ENCODE measurements at regions not wholly inside any gene's neighbourhood (a gene's known extent, or its start where the extent isn't known, plus 50 kb on each side); places are given as distances from the start of the nearest gene placed in this dataset.

DNA sequence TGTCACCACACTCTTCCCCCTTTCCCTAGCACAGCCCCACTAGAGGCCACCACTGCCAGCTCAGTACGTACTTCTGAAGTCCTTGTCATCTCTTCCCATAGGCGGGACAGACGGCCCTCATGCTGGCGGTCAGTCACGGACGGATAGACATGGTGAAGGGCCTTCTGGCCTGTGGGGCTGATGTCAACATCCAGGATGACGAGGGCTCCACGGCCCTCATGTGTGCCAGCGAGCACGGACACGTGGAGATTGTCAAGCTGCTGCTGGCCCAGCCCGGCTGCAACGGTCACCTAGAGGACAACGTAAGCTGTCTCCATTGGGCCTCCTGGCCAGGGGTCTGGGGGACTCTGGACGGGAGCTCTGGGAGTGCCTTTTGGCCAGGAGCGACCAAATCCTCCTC lies 99.4 kb upstream of the DMRT1 start:
- Histone ChIP-seq H3K4me3 (ENCODE audit: low read length) (no peak overlapping the region), H3K4me1 (ENCODE audit: control insufficient read depth, insufficient read depth, low read length) (peaks cover 54% of the 10 kb centered on the region), H3K27me3 (replicated peaks; ENCODE audit: control insufficient read depth, insufficient read depth, low read length) (no peaks in the 10 kb centered on the region), H3K9me3 (ENCODE audit: control insufficient read depth, low read length) (no peaks in the 10 kb centered on the region), H3K36me3 (ENCODE audit: control insufficient read depth, insufficient read depth, low read length, severe bottlenecking) (peaks cover 99% of the 10 kb centered on the region), H3K9ac (ENCODE audit: low read length) (no peak overlapping the region)
- DNase-seq (ENCODE audit: low read depth), result no peak

DNA sequence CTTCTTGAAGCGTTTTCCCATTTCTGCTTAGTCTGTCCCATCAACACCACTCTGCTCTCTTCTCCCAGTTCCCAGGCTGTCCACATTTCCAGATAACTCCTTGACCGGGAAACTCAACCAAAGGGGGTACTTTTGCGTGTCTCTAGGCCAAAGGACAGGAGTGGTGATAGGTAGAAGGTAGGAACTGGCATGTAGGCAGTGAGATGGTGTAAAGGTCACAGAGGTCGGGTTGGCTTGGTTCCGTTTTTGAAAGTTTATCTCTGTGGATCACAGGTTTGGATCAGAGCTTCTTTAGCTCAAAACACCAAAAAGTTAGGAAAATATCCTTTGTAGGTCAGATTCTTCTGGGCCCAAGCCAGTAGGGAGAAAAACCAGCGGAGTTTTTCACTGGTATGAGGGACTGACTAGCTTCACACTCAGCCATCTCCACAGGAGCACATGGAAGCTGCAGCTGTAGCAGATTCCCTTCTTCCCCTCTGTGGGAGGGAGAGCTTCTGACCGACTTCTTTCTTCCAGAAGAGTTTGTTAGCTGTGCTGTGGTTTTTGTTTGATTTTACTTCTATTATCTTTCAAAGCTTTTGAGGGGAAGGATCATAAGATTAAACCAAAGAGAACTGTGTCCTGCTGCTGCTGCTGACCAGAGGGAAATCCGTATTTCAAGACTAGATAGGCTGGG lies 98.4 kb upstream of the DMRT1 start:
- no peak for DNase-seq (ENCODE audit: low read depth)
- H3K36me3 ChIP-seq (ENCODE audit: control insufficient read depth, insufficient read depth, low read length, severe bottlenecking), result peaks cover 98% of the 10 kb centered on the region

DNA sequence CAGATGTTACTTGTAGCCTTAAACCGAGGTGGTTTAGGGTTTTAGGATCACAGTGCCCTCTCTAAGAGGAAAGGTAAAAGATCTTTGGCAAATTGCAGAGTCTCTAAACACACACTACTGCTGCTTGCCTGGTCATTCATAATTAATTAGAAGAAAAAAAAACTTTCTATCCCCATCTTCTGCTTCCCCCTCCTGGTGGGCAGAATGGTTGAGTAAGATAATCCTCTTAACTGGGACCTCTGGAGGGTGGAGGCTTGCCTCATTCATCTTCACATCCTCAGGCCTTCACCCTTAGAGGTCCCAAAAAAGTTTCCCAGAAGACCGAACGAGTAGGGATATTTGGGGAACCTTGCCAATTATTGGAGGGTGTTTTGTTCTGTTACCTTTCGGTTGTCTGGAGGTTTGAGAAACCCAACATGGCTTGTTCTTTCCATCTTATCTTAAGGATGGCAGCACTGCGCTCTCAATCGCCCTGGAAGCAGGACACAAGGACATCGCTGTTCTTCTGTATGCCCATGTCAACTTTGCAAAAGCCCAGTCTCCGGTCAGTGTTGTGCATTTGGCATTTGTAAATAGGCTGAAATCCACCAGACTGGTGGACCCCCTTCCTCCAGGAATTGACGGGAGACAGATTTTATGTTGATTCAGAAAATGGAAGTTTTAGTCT lies 97.3 kb upstream of the DMRT1 start:
- peaks cover 35% of the 10 kb centered on the region for H3K4me1 ChIP-seq (ENCODE audit: control insufficient read depth, insufficient read depth, low read length)
- H3K36me3 ChIP-seq (ENCODE audit: control insufficient read depth, insufficient read depth, low read length, severe bottlenecking), result peaks cover 98% of the 10 kb centered on the region
- no peak overlapping the region for H3K4me3 ChIP-seq (ENCODE audit: low read length)
- no peaks in the 10 kb centered on the region for H3K27me3 ChIP-seq (replicated peaks; ENCODE audit: control insufficient read depth, insufficient read depth, low read length)
- DNase-seq (ENCODE audit: low read depth), result no peak
- H3K9ac ChIP-seq (ENCODE audit: low read length), result no peak overlapping the region
- H3K9me3 ChIP-seq (ENCODE audit: control insufficient read depth, low read length), result no peaks in the 10 kb centered on the region

More for the DNA sequence above, 98.4 kb upstream of the DMRT1 start:
- Histone ChIP-seq H3K9ac (ENCODE audit: low read length) (no peak overlapping the region), H3K4me3 (ENCODE audit: low read length) (no peak overlapping the region), H3K9me3 (ENCODE audit: control insufficient read depth, low read length) (no peaks in the 10 kb centered on the region), H3K27me3 (replicated peaks; ENCODE audit: control insufficient read depth, insufficient read depth, low read length) (no peaks in the 10 kb centered on the region), H3K4me1 (ENCODE audit: control insufficient read depth, insufficient read depth, low read length) (peaks cover 45% of the 10 kb centered on the region)

DNA sequence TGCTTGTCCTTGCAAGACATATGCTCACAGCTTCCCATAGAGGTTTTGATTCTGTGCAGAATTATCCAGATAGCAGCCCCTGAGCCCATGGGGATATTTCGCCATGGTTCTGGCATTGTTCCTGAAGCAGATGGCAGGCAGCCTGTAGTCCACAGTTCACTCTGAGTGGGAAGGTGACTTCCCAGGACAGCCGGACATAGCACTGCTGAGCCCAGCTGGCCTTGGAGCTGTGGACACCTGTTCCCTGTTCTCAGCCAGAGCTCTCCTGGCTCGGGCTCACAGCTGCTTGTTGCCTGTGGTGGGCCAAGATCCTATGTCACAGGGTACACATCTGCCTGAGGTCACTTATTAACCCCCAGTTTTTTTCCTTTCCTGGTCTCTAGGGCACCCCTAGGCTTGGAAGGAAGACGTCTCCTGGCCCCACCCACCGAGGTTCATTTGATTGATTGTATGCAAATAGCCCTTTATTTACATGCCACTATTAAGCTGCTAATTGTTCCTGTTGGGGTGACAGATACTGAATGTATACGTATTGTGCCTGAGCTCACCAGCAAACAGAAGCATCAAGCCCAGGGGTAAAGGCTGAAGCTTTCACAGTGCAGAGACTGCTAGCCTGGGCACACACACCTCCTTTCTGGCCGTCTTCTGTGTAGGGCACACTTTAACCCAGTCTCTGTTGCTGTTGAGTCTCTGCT lies 96.6 kb upstream of the DMRT1 start:
- Histone ChIP-seq H3K36me3 (ENCODE audit: control insufficient read depth, insufficient read depth, low read length, severe bottlenecking) (peaks cover 98% of the 10 kb centered on the region), H3K9me3 (ENCODE audit: control insufficient read depth, low read length) (no peaks in the 10 kb centered on the region), H3K4me3 (ENCODE audit: low read length) (no peak overlapping the region), H3K4me1 (ENCODE audit: control insufficient read depth, insufficient read depth, low read length) (peaks cover 31% of the 10 kb centered on the region), H3K9ac (ENCODE audit: low read length) (no peak overlapping the region), H3K27me3 (replicated peaks; ENCODE audit: control insufficient read depth, insufficient read depth, low read length) (no peaks in the 10 kb centered on the region)
- no peak for DNase-seq (ENCODE audit: low read depth)

DNA sequence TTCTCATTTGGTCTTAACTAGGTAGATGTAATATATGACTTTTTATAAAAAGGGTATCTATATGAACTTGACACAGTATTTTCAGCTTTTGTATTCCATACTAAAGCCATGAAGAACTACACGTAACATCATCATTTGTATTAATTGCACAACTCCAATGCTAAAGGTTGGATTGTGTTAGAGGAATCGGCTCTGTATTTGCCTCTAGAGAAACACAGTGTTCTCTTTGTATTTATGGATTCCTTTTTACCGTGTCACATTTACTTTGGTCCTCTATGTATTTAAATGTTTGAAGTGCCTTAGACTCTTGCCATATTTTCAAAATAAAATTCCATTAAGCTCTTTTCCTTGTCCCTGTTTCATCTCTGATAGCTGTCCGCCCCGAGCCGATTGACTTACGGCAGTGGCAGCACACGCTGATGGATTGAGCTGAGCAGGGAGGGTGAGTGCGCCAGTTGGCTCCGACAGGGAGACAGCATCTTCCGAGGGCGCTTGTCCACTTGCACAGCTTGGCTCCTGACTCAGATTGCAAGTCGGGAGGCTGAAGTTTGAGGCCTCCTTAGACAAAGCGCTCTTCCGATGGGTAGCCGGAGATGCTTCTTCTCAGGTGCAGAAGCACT lies 95.6 kb upstream of the DMRT1 start:
- H3K4me1 ChIP-seq (ENCODE audit: control insufficient read depth, insufficient read depth, low read length), result peaks cover 41% of the 10 kb centered on the region
- H3K36me3 ChIP-seq (ENCODE audit: control insufficient read depth, insufficient read depth, low read length, severe bottlenecking), result peaks cover 93% of the 10 kb centered on the region
- no peaks in the 10 kb centered on the region for H3K27me3 ChIP-seq (replicated peaks; ENCODE audit: control insufficient read depth, insufficient read depth, low read length)
- H3K4me3 ChIP-seq (ENCODE audit: low read length), result no peak overlapping the region
- H3K9me3 ChIP-seq (ENCODE audit: control insufficient read depth, low read length), result no peaks in the 10 kb centered on the region
- H3K9ac ChIP-seq (ENCODE audit: low read length), result no peak overlapping the region
- DNase-seq (ENCODE audit: low read depth), result no peak

DNA sequence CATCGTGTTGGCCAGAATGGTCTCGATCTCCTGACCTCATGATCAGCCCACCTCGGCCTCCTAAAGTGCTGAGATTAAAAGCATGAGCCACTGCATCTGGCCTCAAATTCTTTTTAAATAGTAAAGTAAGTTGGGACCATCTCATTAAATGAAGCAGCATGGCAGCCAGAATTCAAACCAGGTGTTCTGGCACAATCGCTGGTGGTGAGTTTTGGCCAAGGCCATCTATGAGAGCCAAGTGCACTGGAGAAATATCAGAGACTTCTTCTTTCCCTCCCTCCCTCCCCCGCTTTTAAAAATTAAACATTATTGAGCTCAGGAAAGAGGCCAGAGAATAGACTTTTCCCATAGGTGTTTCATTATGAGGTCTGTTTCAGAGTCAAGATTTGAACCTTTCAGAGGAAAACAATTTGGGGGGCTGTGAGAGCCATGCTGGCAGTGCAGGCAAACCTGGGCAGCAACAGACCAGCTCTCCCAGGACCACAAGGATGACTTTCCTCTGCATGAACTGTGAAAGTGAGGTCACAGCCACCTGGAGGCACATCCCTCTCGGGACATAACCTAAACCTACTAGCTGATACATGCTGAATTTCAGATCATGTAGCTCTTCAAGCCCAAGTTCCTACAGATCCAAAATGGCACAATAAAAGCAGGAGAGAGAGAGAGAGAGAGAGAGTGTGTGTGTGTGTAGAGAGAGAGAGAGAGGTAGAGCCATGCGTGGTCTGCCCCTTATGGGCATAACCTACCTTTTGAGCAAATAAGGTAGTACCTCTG lies 94.6 kb upstream of the DMRT1 start:
- H3K36me3 ChIP-seq (ENCODE audit: control insufficient read depth, insufficient read depth, low read length, severe bottlenecking), result peaks cover 83% of the 10 kb centered on the region
- H3K4me1 ChIP-seq (ENCODE audit: control insufficient read depth, insufficient read depth, low read length), result peaks cover 50% of the 10 kb centered on the region
- H3K27me3 ChIP-seq (replicated peaks; ENCODE audit: control insufficient read depth, insufficient read depth, low read length), result no peaks in the 10 kb centered on the region
- DNase-seq (ENCODE audit: low read depth), result no peak
- no peak overlapping the region for H3K4me3 ChIP-seq (ENCODE audit: low read length)
- no peaks in the 10 kb centered on the region for H3K9me3 ChIP-seq (ENCODE audit: control insufficient read depth, low read length)
- H3K9ac ChIP-seq (ENCODE audit: low read length), result no peak overlapping the region

DNA sequence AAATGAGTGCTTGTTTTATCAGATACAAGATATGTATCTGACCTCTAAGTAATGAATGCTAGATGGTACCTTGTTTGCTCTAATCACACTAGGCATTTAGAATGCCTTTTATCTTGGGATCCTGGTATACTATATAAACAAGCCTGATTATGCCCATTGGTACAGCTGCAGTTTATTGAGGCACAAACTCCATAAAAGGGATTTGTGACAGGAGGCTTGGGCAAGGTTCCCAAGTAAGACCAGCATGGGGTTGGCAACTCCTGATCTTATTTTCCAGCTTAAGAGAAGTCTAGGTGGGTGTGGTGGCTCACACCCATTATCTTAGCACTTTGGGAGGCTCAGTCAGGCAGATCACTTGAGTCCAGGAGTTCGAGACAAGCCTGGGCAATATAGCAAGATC lies 93.9 kb upstream of the DMRT1 start:
- H3K27me3 ChIP-seq (replicated peaks; ENCODE audit: control insufficient read depth, insufficient read depth, low read length), result no peaks in the 10 kb centered on the region
- H3K4me3 ChIP-seq (ENCODE audit: low read length), result no peak overlapping the region
- no peak for DNase-seq (ENCODE audit: low read depth)
- H3K9me3 ChIP-seq (ENCODE audit: control insufficient read depth, low read length), result no peaks in the 10 kb centered on the region
- peaks cover 76% of the 10 kb centered on the region for H3K36me3 ChIP-seq (ENCODE audit: control insufficient read depth, insufficient read depth, low read length, severe bottlenecking)
- H3K9ac ChIP-seq (ENCODE audit: low read length), result no peak overlapping the region
- peaks cover 52% of the 10 kb centered on the region for H3K4me1 ChIP-seq (ENCODE audit: control insufficient read depth, insufficient read depth, low read length)

DNA sequence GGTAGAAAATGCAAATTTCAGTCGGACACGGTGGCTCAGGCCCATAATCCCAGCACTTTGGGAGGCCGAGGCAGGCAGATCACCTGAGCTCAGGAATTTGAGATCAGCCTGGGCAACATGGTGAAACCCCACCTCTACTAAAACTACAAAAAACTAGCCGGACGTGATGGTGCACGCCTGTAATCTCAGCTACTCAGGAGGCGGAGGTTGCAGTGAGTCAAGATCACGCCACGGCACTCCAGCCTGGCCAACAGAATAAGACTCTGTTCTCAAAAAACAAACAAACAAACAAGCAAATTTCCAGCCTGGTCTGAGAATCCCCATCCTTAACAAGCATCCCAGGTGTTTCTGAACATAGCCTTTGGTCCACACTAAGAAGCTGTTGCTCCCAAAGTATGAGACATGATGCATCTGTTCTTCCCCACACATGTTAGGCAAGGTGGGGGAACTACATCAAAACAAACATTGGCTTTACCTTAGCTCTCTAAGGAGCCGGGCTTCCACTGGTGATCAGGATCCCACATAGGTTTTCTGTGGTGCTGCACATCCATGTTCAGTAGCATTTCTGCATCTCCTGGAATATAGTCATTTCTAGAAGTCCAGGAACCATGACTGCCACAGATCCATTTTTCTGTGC lies 92.5 kb upstream of the DMRT1 start:
- Histone ChIP-seq H3K9ac (ENCODE audit: low read length) (no peak overlapping the region), H3K36me3 (ENCODE audit: control insufficient read depth, insufficient read depth, low read length, severe bottlenecking) (peaks cover 62% of the 10 kb centered on the region), H3K9me3 (ENCODE audit: control insufficient read depth, low read length) (no peaks in the 10 kb centered on the region), H3K4me3 (ENCODE audit: low read length) (no peak overlapping the region), H3K4me1 (ENCODE audit: control insufficient read depth, insufficient read depth, low read length) (peaks cover 45% of the 10 kb centered on the region), H3K27me3 (replicated peaks; ENCODE audit: control insufficient read depth, insufficient read depth, low read length) (no peaks in the 10 kb centered on the region)
- DNase-seq (ENCODE audit: low read depth), result no peak

DNA sequence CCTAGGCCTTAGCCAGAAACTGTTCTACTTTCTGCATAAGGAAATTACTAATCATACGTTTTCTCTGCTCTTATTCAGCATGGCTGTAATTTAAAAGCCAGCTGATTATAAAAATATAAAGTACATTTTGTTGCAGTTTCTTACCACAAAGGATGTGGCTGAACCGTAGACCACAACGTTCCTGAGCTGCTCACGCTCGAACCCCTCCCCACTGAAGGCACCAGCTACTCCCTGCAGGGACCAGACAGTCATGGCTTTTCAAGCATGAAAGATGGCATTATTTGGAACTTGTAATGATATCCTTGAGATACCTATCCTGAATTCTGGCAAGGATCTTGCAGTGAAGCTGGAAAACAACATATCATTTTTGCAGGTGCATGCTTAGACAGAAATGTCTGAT lies 91.8 kb upstream of the DMRT1 start:
- Histone ChIP-seq H3K9me3 (ENCODE audit: control insufficient read depth, low read length) (no peaks in the 10 kb centered on the region), H3K4me3 (ENCODE audit: low read length) (no peak overlapping the region), H3K9ac (ENCODE audit: low read length) (no peak overlapping the region), H3K36me3 (ENCODE audit: control insufficient read depth, insufficient read depth, low read length, severe bottlenecking) (peaks cover 54% of the 10 kb centered on the region), H3K27me3 (replicated peaks; ENCODE audit: control insufficient read depth, insufficient read depth, low read length) (no peaks in the 10 kb centered on the region), H3K4me1 (ENCODE audit: control insufficient read depth, insufficient read depth, low read length) (peaks cover 38% of the 10 kb centered on the region)
- no peak for DNase-seq (ENCODE audit: low read depth)

DNA sequence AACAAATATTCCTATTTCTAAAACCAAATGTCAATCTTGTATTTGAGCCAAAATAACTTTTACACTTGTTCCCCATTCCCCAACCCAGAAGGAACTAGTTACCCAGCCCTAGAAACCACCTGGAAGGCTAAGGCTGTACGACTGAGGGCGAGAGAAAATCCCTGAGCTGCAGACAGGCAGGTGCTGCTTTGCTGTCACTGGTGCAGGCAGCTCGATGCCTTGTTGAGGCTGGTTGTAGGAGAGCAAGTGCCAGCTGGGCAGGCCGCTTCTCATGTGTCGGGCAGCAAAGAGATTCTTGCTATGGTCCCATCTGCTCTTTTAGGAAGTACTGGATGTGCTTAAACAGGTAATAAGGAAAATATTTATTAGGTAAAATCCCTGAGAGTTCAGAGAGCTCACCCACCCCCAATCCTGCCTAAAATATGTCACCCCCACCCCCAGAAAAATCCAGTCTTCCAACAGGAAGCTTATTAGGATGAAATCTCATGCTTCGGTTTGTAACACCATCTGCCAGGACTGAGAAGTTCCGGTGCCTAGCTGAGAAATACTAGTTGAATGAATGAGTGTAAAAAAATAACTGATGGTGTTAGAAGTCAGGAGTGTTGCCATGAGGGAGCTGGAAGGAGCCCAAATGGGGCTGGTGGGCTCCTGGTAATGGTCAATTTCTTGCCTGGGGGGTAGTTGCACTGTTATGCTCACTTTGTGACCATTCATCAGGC lies 91.1 kb upstream of the DMRT1 start:
- Histone ChIP-seq H3K9ac (ENCODE audit: low read length) (peak overlapping the region; percentile 2), H3K4me1 (ENCODE audit: control insufficient read depth, insufficient read depth, low read length) (peaks cover 37% of the 10 kb centered on the region), H3K4me3 (ENCODE audit: low read length) (no peak overlapping the region), H3K9me3 (ENCODE audit: control insufficient read depth, low read length) (no peaks in the 10 kb centered on the region), H3K27me3 (replicated peaks; ENCODE audit: control insufficient read depth, insufficient read depth, low read length) (no peaks in the 10 kb centered on the region), H3K36me3 (ENCODE audit: control insufficient read depth, insufficient read depth, low read length, severe bottlenecking) (peaks cover 47% of the 10 kb centered on the region)
- no peak for DNase-seq (ENCODE audit: low read depth)

All from adipocyte (in vitro differentiated cells).